Tibial artery (tissue), 4 donors: ENCODE measurements at regions not wholly inside any gene's neighbourhood (a gene's known extent, or its start where the extent isn't known, plus 50 kb on each side); places are given as distances from the start of the nearest gene placed in this dataset.
"Not testable (repeated sequence)": the region's sequence is repeated elsewhere in the genome, so short reads cannot be mapped to it uniquely, and the experiment has no call there.

Experiments
- DNase-seq, 2 donors: peaks; one replicate each; pipeline ENCODE4 v3.0.0-alpha.2; 2019
- H3K27ac ChIP-seq, 2 donors: fragments of 200-600 bp; sonication (generic) in 1 of 2; 1 replicate in 1 of 2; 2 replicates in 1 of 2; pipeline ENCODE4 v1.5.1; 2018 to 2019; ENCODE audit warnings: mild to moderate bottlenecking in 1 of 2
- H3K27me3 ChIP-seq, 2 donors: fragments of 200-600 bp; sonication (generic) in 1 of 2; one replicate each; pipeline versions ENCODE4 v1.5.1 to v1.6.0; 2016 to 2019
- H3K36me3 ChIP-seq, 3 donors: fragments of 200-600 bp; sonication (generic) in 2 of 3; one replicate each; pipeline ENCODE4 v1.5.1; 2016 to 2019; ENCODE audit warnings: mild to moderate bottlenecking in 2 of 3
- H3K4me1 ChIP-seq, 4 donors: fragments of 200-600 bp; sonication (generic) in 2 of 4; 1 replicate in 3 of 4; 2 replicates in 1 of 4; pipeline ENCODE4 v1.5.1; 2016 to 2019
- H3K4me3 ChIP-seq, 2 donors: fragments of 200-600 bp; sonication (generic) in 1 of 2; 1 replicate in 1 of 2; 2 replicates in 1 of 2; pipeline ENCODE4 v1.5.1; 2018 to 2019; ENCODE audit warnings: mild to moderate bottlenecking in 2 of 2
- H3K9me3 ChIP-seq, 3 donors: fragments of 200-600 bp; sonication (generic) in 1 of 3; one replicate each; pipeline ENCODE4 v1.5.1; 2016 to 2019
- CTCF ChIP-seq, 2 experiments: fragments of 200-600 bp in 1 of 2; fragments of 450-650 bp in 1 of 2; IDR thresholded peaks; one replicate each; pipeline ENCODE4 v1.5.1; 2017 to 2019; ENCODE audit warnings: antibody characterized with exemption in 2 of 2, mild to moderate bottlenecking in 1 of 2, moderate library complexity in 1 of 2
- intact Hi-C: fragments of 100-400 bp; cut with DNase I; formaldehyde crosslinking; loops from one replicate; pipeline ENCODE4 v1.15.0; 2023; ENCODE audit warnings: low total_unique reads

GRCh38 chr6:134772671-134773360 is 177.1 kb downstream of the ALDH8A1 start:
- Histone ChIP-seq H3K27ac (no peak overlapping the region), H3K27me3 (no peaks in the 10 kb centered on the region), H3K4me3 (no peak overlapping the region), H3K36me3 (no peaks in the 10 kb centered on the region), H3K4me1 (no peaks in the 10 kb centered on the region), H3K9me3 (peaks cover 0 to 3% (median 0%) of the 10 kb centered on the region in 3 donors)
- intact Hi-C loops: no loop called here
- no peak for TF ChIP-seq CTCF (IDR thresholded peaks at IDR 0.05)
- DNase-seq: no peak

GRCh38 chr6:134768931-134769330 is 181.0 kb downstream of the ALDH8A1 start:
- Histone ChIP-seq H3K27me3 (no peaks in the 10 kb centered on the region), H3K4me3 (no peak overlapping the region), H3K27ac (no peak overlapping the region), H3K36me3 (no peaks in the 10 kb centered on the region), H3K4me1 (no peaks in the 10 kb centered on the region), H3K9me3 (no peaks in the 10 kb centered on the region)
- no peak for DNase-seq
- no peak for TF ChIP-seq CTCF (IDR thresholded peaks at IDR 0.05)
- intact Hi-C loops: no loop called here

- Histone ChIP-seq H3K27ac (no peak overlapping the region), H3K4me1 (no peaks in the 10 kb centered on the region), H3K9me3 (no peaks in the 10 kb centered on the region), H3K4me3 (no peak overlapping the region), H3K36me3 (no peaks in the 10 kb centered on the region), H3K27me3 (no peaks in the 10 kb centered on the region)
- no peak for TF ChIP-seq CTCF (IDR thresholded peaks at IDR 0.05)
- intact Hi-C loops: no loop called here
- DNase-seq: no peak
These were observed 183.4 kb downstream of the ALDH8A1 start for GRCh38 chr6:134766497-134766896.

- Histone ChIP-seq H3K27ac (no peak overlapping the region), H3K36me3 (no peaks in the 10 kb centered on the region), H3K27me3 (no peaks in the 10 kb centered on the region), H3K4me3 (no peak overlapping the region), H3K9me3 (no peaks in the 10 kb centered on the region), H3K4me1 (no peaks in the 10 kb centered on the region)
- intact Hi-C loops: no loop called here
- no peak for DNase-seq
- TF ChIP-seq CTCF (IDR thresholded peaks at IDR 0.05): no peak
These were observed 185.2 kb downstream of the ALDH8A1 start for GRCh38 chr6:134764741-134765140.

- H3K4me3 ChIP-seq, H3K4me1 ChIP-seq, H3K27me3 ChIP-seq, H3K27ac ChIP-seq, H3K9me3 ChIP-seq, H3K36me3 ChIP-seq, intact Hi-C loops, DNase-seq: not testable (repeated sequence)
These were observed 186.3 kb downstream of the ALDH8A1 start for GRCh38 chr6:134763575-134763974.

- H3K4me1 ChIP-seq: no peaks in the 10 kb centered on the region
- DNase-seq: no peak
- TF ChIP-seq CTCF (IDR thresholded peaks at IDR 0.05): no peak
- no peaks in the 10 kb centered on the region for H3K27me3 ChIP-seq
- no peaks in the 10 kb centered on the region for H3K9me3 ChIP-seq
- H3K36me3 ChIP-seq: no peaks in the 10 kb centered on the region
- no peak overlapping the region for H3K27ac ChIP-seq
- H3K4me3 ChIP-seq: no peak overlapping the region
- intact Hi-C loops: no loop called here
These were observed 191.3 kb downstream of the ALDH8A1 start for GRCh38 chr6:134758621-134759020.
